SK-N-SH (cell line): ENCODE measurements at regions not wholly inside any gene's neighbourhood (a gene's known extent, or its start where the extent isn't known, plus 50 kb on each side); places are given as distances from the start of the nearest gene placed in this dataset.
"Not testable (repeated sequence)": the region's sequence is repeated elsewhere in the genome, so short reads cannot be mapped to it uniquely, and the experiment has no call there.

Experiments used
- CTCF ChIA-PET: fragments of 300-600, 350-600 bp; formaldehyde crosslinking; extraction: SDS; loops from one replicate; lab custom pipeline; 2021; lab: Yijun Ruan, JAX
- POLR2A ChIA-PET: fragments of 350-600 bp; sonication (Branson Sonifier 250); formaldehyde crosslinking; extraction: SDS; loops from one replicate; lab custom pipeline; 2020; ENCODE audit warnings: antibody characterized with exemption, inconsistent platforms; lab: Yijun Ruan, JAX
- DNase-seq: peaks from one replicate; pipeline ENCODE4 v3.0.0; 2012
- H2AFZ ChIP-seq: fragments of 200-600 bp; sonication (generic); 2 replicates; pipeline ENCODE4 v1.8.1; 2016; ENCODE audit warnings: antibody characterized with exemption, mild to moderate bottlenecking, low read depth
- H3F3A ChIP-seq: fragments of 200-600 bp; sonication (generic); replicated peaks from 2 replicates; pipeline ENCODE3; 2016; ENCODE audit warnings: antibody characterized with exemption, mild to moderate bottlenecking; ENCODE audit not compliant: insufficient read depth
- H3K27ac ChIP-seq, 2 experiments: fragments of 200-500 bp in 1 of 2; fragments of 200-600 bp in 1 of 2; sonication (Bioruptor generic) in 1 of 2; sonication (generic), shearing (Covaris generic) in 1 of 2; 2 replicates each; pipeline versions ENCODE4 v1.5.1 to v1.6.1; 2014 to 2016; ENCODE audit warnings: low read depth in 2 of 2, inconsistent platforms in 1 of 2, low read length in 1 of 2, mild to moderate bottlenecking in 1 of 2, mixed read lengths in 1 of 2
- H3K27me3 ChIP-seq: fragments of 200-600 bp; sonication (generic), shearing (Covaris generic); 2 replicates; pipeline ENCODE4 v1.6.1; 2016; ENCODE audit warnings: mixed run types; ENCODE audit not compliant: insufficient read depth
- H3K36me3 ChIP-seq, 2 experiments: fragments of 200-500 bp in 1 of 2; fragments of 200-600 bp in 1 of 2; sonication (Bioruptor generic) in 1 of 2; sonication (generic) in 1 of 2; replicated peaks in 1 of 2; 2 replicates each; pipeline versions ENCODE3 to v1.5.1; 2014 to 2016; ENCODE audit warnings: low read length in 1 of 2, mild to moderate bottlenecking in 1 of 2; ENCODE audit not compliant: insufficient read depth in 2 of 2, control insufficient read depth in 1 of 2
- H3K4me1 ChIP-seq, 2 experiments: fragments of 200-500 bp in 1 of 2; fragments of 200-600 bp in 1 of 2; sonication (Bioruptor generic) in 1 of 2; sonication (generic), shearing (Covaris generic) in 1 of 2; 2 replicates each; pipeline versions ENCODE4 v1.5.1 to v1.6.1; 2014 to 2016; ENCODE audit warnings: low read depth in 1 of 2, low read length in 1 of 2, mixed run types in 1 of 2; ENCODE audit not compliant: insufficient read depth in 2 of 2, control insufficient read depth in 1 of 2
- H3K4me2 ChIP-seq: fragments of 200-600 bp; sonication (generic), shearing (Covaris generic); 2 replicates; pipeline ENCODE4 v1.6.1; 2017; ENCODE audit warnings: mixed run types
- H3K4me3 ChIP-seq, 2 experiments: fragments of 200-500 bp in 1 of 2; fragments of 200-600 bp in 1 of 2; sonication (Bioruptor generic) in 1 of 2; sonication (generic), shearing (Covaris generic) in 1 of 2; 2 replicates each; pipeline versions ENCODE4 v1.5.1 to v1.8.1; 2014 to 2016; ENCODE audit warnings: low read depth in 2 of 2, inconsistent platforms in 1 of 2, low read length in 1 of 2, mild to moderate bottlenecking in 1 of 2, mixed read lengths in 1 of 2, moderate library complexity in 1 of 2
- H3K79me2 ChIP-seq: fragments of 200-600 bp; sonication (generic); 2 replicates; pipeline ENCODE4 v1.8.1; 2017; ENCODE audit warnings: mild to moderate bottlenecking; ENCODE audit not compliant: insufficient read depth
- H3K9ac ChIP-seq: fragments of 200-600 bp; sonication (generic); 2 replicates; pipeline ENCODE4 v1.6.1; 2017; ENCODE audit warnings: mixed run types
- H3K9me2 ChIP-seq: fragments of 200-600 bp; sonication (generic); 2 replicates; pipeline ENCODE4 v1.6.1; 2017; ENCODE audit warnings: mixed run types
- H3K9me3 ChIP-seq: fragments of 200-600 bp; sonication (generic); 2 replicates; pipeline ENCODE4 v1.6.1; 2017; ENCODE audit warnings: mixed run types, mild to moderate bottlenecking, moderate library complexity
- H4K20me1 ChIP-seq: fragments of 200-600 bp; sonication (generic); 2 replicates; pipeline ENCODE4 v1.6.1; 2017; ENCODE audit warnings: mild to moderate bottlenecking, mixed run types; ENCODE audit not compliant: insufficient read depth
- CHD2 ChIP-seq: fragments of 150-350 bp; IDR thresholded peaks from 2 replicates; pipeline ENCODE4 v1.6.1; 2018; ENCODE audit warnings: low read length; ENCODE audit not compliant: partially characterized antibody
- CTCF ChIP-seq: fragments of 200-600 bp; sonication (generic); IDR thresholded peaks from 2 replicates; pipeline ENCODE4 v1.6.1; 2017; ENCODE audit warnings: antibody characterized with exemption, mild to moderate bottlenecking, moderate library complexity
- EP300 ChIP-seq, 2 experiments: IDR thresholded peaks; 2 replicates each; pipeline versions ENCODE4 v1.4.0 to v1.6.1; 2012; ENCODE audit warnings: borderline replicate concordance in 1 of 2, low read depth in 1 of 2, low read length in 1 of 2
- EZH2phosphoT487 ChIP-seq: fragments of 200-600 bp; sonication (generic); IDR thresholded peaks from 2 replicates; pipeline ENCODE4 v1.6.1; 2017; ENCODE audit warnings: low read depth, mixed run types, mild to moderate bottlenecking, antibody characterized with exemption, moderate library complexity, borderline replicate concordance
- MEF2A ChIP-seq: IDR thresholded peaks from 2 replicates; pipeline ENCODE4 v1.4.0; 2012; ENCODE audit warnings: low read depth, borderline replicate concordance
- MXI1 ChIP-seq: IDR thresholded peaks from 2 replicates; pipeline ENCODE4 v1.6.1; 2012; ENCODE audit warnings: mild to moderate bottlenecking, low read depth, low read length, improper control_type of control experiment
- NFIC ChIP-seq: IDR thresholded peaks from 2 replicates; pipeline ENCODE4 v1.4.0; 2012; ENCODE audit warnings: borderline replicate concordance
- NRF1 ChIP-seq: IDR thresholded peaks from 2 replicates; pipeline ENCODE4 v1.6.1; 2012; ENCODE audit warnings: low read depth, mild to moderate bottlenecking, low read length
- PBX3 ChIP-seq: IDR thresholded peaks from 2 replicates; pipeline ENCODE4; 2012
- POLR2AphosphoS5 ChIP-seq: IDR thresholded peaks from 2 replicates; pipeline ENCODE4 v1.6.1; 2012; ENCODE audit warnings: low read depth, low read length
- RAD21 ChIP-seq: IDR thresholded peaks from 2 replicates; pipeline ENCODE4 v1.6.1; 2012; ENCODE audit warnings: mild to moderate bottlenecking, low read length
- RCOR1 ChIP-seq: fragments of 150-350 bp; IDR thresholded peaks from 2 replicates; pipeline ENCODE4 v1.6.1; 2017; ENCODE audit warnings: antibody characterized with exemption, low read length
- REST ChIP-seq: IDR thresholded peaks from 2 replicates; pipeline ENCODE4 v1.6.1; 2012; ENCODE audit warnings: mild to moderate bottlenecking, low read depth, low read length, moderate library complexity
- RXRA ChIP-seq: IDR thresholded peaks from 2 replicates; pipeline ENCODE4 v1.4.0; 2012; ENCODE audit warnings: low read depth, mild to moderate bottlenecking, borderline replicate concordance
- SIN3A ChIP-seq: IDR thresholded peaks from 2 replicates; pipeline ENCODE4 v1.6.1; 2012; ENCODE audit warnings: low read depth, mild to moderate bottlenecking, low read length, moderate library complexity, borderline replicate concordance
- SMC3 ChIP-seq: IDR thresholded peaks from 2 replicates; pipeline ENCODE4 v1.6.1; 2012; ENCODE audit warnings: low read depth, low read length, improper control_type of control experiment
- TEAD4 ChIP-seq: IDR thresholded peaks from 2 replicates; pipeline ENCODE4 v1.4.0; 2012; ENCODE audit warnings: mild to moderate bottlenecking, borderline replicate concordance; ENCODE audit not compliant: insufficient read depth
- WGBS: methylation state at CpG from one replicate; pipeline ENCODE4 v1.1.6; 2017; ENCODE audit warnings: low lambda C conversion rate; 5-methylcytosine and 5-hydroxymethylcytosine counted together

- no peak for TF ChIP-seq NFIC
- TF ChIP-seq TEAD4: no peak
- TF ChIP-seq RAD21: no peak
- TF ChIP-seq EZH2phosphoT487: no peak
- no peak for TF ChIP-seq NRF1
Measured at GRCh38 chr5:42108468-42108867, 183.4 kb downstream of the FBXO4 start (continued).

GRCh38 chr5:42109006-42109572, 184.0 kb downstream of the FBXO4 start:
- 10% methylated on average over 3 of the region's 3 CpGs for WGBS
- H3K4me3 ChIP-seq: no peak overlapping the region
- H3F3A ChIP-seq: no peaks in the 10 kb centered on the region
- H3K27me3 ChIP-seq: no peaks in the 10 kb centered on the region
- no peak overlapping the region for H3K9ac ChIP-seq
- TF ChIP-seq RCOR1 (no peak), TEAD4 (no peak), POLR2AphosphoS5 (no peak), SIN3A (no peak), CHD2 (no peak), CTCF (no peak), SMC3 (no peak), RXRA (no peak), PBX3 (no peak), REST (no peak), EP300 (IDR thresholded peaks at IDR 0.05; ENCODE audit: borderline replicate concordance in 1 of 2, low read depth in 1 of 2, low read length in 1 of 2) (no peak), MXI1 (no peak), MEF2A (no peak), NFIC (no peak)
- TF ChIP-seq, all 33 proteins: peak for 0
- no peaks in the 10 kb centered on the region for H3K9me3 ChIP-seq
- no peak overlapping the region for H2AFZ ChIP-seq
- no peaks in the 10 kb centered on the region for H3K4me1 ChIP-seq
- H3K4me2 ChIP-seq: no peak overlapping the region
- H4K20me1 ChIP-seq: no peaks in the 10 kb centered on the region
- no peaks in the 10 kb centered on the region for H3K9me2 ChIP-seq
- no peaks in the 10 kb centered on the region for H3K79me2 ChIP-seq
- CTCF ChIA-PET: no interaction called here
- no peak overlapping the region for H3K27ac ChIP-seq
- no peaks in the 10 kb centered on the region for H3K36me3 ChIP-seq
- no peak for DNase-seq
- POLR2A ChIA-PET: no interaction called here

GRCh38 chr5:42115721-42116120, 190.6 kb downstream of the FBXO4 start:
- H3K36me3 ChIP-seq, H3K4me3 ChIP-seq, H3K27me3 ChIP-seq, H3K4me1 ChIP-seq, CTCF ChIA-PET, H4K20me1 ChIP-seq, H3K79me2 ChIP-seq, H3K4me2 ChIP-seq, H3K9me2 ChIP-seq, H3K9me3 ChIP-seq, DNase-seq, H3K9ac ChIP-seq, H3F3A ChIP-seq, H3K27ac ChIP-seq, POLR2A ChIA-PET, H2AFZ ChIP-seq: not testable (repeated sequence)
- 6% methylated on average over 3 of the region's 3 CpGs for WGBS
